Heart left ventricle (tissue), 16 donors: ENCODE measurements at regions not wholly inside any gene's neighbourhood (a gene's known extent, or its start where the extent isn't known, plus 50 kb on each side); places are given as distances from the start of the nearest gene placed in this dataset.

ENCODE experiments used
- ATAC-seq, 4 donors: fragments of 200-7000 bp; cut with Tn5 transposase; one replicate each; pipeline ENCODE4 v1.9.1; 2020 to 2022; ENCODE audit warnings: moderate library complexity in 4 of 4, mild to moderate bottlenecking in 3 of 4, moderate number of reproducible peaks in 1 of 4
- DNase-seq, 5 donors: peaks; one replicate each; pipeline ENCODE4 v3.0.0-alpha.2; 2020
- H3K27ac ChIP-seq, 12 donors: fragments of 200-600 bp; sonication (generic) in 4 of 12; one replicate each; pipeline versions ENCODE4 v1.5.0 to v1.8.0; 2016 to 2022; ENCODE audit warnings: mild to moderate bottlenecking in 2 of 12
- H3K27me3 ChIP-seq, 9 donors: fragments of 200-600 bp; sonication (generic) in 2 of 9; one replicate each; pipeline versions ENCODE4 v1.5.1 to v1.8.0; 2016 to 2022; ENCODE audit warnings: mild to moderate bottlenecking in 3 of 9
- H3K36me3 ChIP-seq, 9 donors: fragments of 200-600 bp; sonication (generic) in 2 of 9; one replicate each; pipeline versions ENCODE4 v1.5.0 to v1.8.0; 2018 to 2022; ENCODE audit warnings: mild to moderate bottlenecking in 2 of 9
- H3K4me1 ChIP-seq, 12 donors: fragments of 200-600 bp; sonication (generic) in 4 of 12; one replicate each; pipeline versions ENCODE4 v1.5.0 to v1.8.0; 2016 to 2022; ENCODE audit warnings: mild to moderate bottlenecking in 3 of 12
- H3K4me3 ChIP-seq, 12 donors: fragments of 200-600 bp; sonication (generic) in 4 of 12; one replicate each; pipeline versions ENCODE4 v1.5.0 to v1.8.0; 2017 to 2022; ENCODE audit warnings: mild to moderate bottlenecking in 9 of 12, moderate library complexity in 4 of 12
- H3K9me3 ChIP-seq, 12 donors: fragments of 200-600 bp; sonication (generic) in 4 of 12; one replicate each; pipeline versions ENCODE4 v1.5.0 to v1.8.0; 2016 to 2022; ENCODE audit warnings: mild to moderate bottlenecking in 1 of 12
- POLR2A ChIP-seq, 2 donors: fragments of 450-650 bp; IDR thresholded peaks; one replicate each; pipeline ENCODE4 v1.6.1; 2017; ENCODE audit warnings: antibody characterized with exemption in 2 of 2, mild to moderate bottlenecking in 2 of 2, moderate library complexity in 2 of 2
- WGBS, 4 donors: extraction: QIAGEN DNeasy Blood & Tissue Kit in 2 of 4; methylation state at CpG; one replicate each; pipeline versions ENCODE4 v1.1.5 to v1.1.7; 2013 to 2018; 5-methylcytosine and 5-hydroxymethylcytosine counted together
- intact Hi-C, 10 donors: fragments of 100-400 bp; cut with DNase I; formaldehyde crosslinking; loops; one replicate each; pipeline versions ENCODE4 v1.11.1 to v1.14.2; 2022
- TF ChIP-seq, protein P1 (sequence below), 12 donors: fragments of 200-600 bp; sonication (generic) in 4 of 12; IDR thresholded peaks; one replicate each; pipeline versions ENCODE4 v1.5.0 to v1.8.0; 2018 to 2022; ENCODE audit warnings: antibody characterized with exemption in 12 of 12, mild to moderate bottlenecking in 5 of 12
- donor health status: ischemic (EF 13 %, LVEDD 7.1; RV severe dilation, severe dysfunction).
- donor health status: healthy with polysubstance abuse.
- donor health status: DM: no; HTN: yes; CAD: no.
- donor health status: DM: no; HTN: no; CAD: no.
- donor health status: ischemic (EF 25% LVEDD 6.9; RV normal size, moderate dysfunction).
- donor health status: ischemic (EF 25% LVEDD 5.7; RV mildly dilated, moderate dysfunction).
- donor health status: healthy.
- donor health status: DM: yes; HTN: yes; CAD: no.
- donor health status: ischemic (EF 35%, LVEDD 5.7; RV mildly dilated, moderate dysfunction).
- donor health status: nonischemic (EF 11% LVEDD 7.7; RV severe dilation, severe dysfunction).
- donor health status: DM: yes; HTN: yes; CAD: no.
- donor health status: PGD.
- donor health status: ischemic (EF 29% LVEDD 5.4; RV normal size, mild dysfunction).
- donor health status: nonischemic (EF 23%, LVEDD 6.1; RV moderate dilation, normal function).

DNA sequence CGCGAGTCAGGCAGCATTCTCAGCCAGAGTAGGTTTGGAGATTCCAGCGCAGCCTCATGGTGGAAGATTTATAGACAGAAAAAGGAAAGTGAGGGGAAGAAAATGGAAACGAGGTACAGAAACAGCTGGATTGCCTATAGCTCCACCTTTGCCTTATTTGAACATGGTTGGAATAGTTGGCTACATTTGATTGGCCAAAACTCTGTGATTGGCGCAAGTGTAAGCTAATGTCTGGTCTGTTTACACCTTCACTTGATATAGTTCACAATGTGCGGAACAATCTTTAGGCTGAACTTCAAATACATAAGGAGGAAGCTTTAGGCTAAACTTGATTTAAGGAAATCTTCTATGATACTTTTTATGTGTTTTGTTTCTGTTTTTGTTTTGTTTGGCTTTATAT, 1191.9 kb downstream of the NSUN3 start:
- ATAC-seq: no peak
- intact Hi-C loops: no loop called here
- 87 to 89% (median 88%) methylated on average over 6 of the region's 6 CpGs for WGBS, 4 donors
- Histone ChIP-seq H3K36me3 (no peaks in the 10 kb centered on the region), H3K4me1 (no peaks in the 10 kb centered on the region), H3K4me3 (no peak overlapping the region), H3K9me3 (peaks cover 0 to 23% (median 0%) of the 10 kb centered on the region in 12 donors), H3K27ac (no peak overlapping the region), H3K27me3 (no peaks in the 10 kb centered on the region)
- TF ChIP-seq POLR2A (IDR thresholded peaks at IDR 0.05): no peak
- TF ChIP-seq, protein P1, sequence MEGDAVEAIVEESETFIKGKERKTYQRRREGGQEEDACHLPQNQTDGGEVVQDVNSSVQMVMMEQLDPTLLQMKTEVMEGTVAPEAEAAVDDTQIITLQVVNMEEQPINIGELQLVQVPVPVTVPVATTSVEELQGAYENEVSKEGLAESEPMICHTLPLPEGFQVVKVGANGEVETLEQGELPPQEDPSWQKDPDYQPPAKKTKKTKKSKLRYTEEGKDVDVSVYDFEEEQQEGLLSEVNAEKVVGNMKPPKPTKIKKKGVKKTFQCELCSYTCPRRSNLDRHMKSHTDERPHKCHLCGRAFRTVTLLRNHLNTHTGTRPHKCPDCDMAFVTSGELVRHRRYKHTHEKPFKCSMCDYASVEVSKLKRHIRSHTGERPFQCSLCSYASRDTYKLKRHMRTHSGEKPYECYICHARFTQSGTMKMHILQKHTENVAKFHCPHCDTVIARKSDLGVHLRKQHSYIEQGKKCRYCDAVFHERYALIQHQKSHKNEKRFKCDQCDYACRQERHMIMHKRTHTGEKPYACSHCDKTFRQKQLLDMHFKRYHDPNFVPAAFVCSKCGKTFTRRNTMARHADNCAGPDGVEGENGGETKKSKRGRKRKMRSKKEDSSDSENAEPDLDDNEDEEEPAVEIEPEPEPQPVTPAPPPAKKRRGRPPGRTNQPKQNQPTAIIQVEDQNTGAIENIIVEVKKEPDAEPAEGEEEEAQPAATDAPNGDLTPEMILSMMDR (IDR thresholded peaks at IDR 0.05): no peak
- no peak for DNase-seq

DNA sequence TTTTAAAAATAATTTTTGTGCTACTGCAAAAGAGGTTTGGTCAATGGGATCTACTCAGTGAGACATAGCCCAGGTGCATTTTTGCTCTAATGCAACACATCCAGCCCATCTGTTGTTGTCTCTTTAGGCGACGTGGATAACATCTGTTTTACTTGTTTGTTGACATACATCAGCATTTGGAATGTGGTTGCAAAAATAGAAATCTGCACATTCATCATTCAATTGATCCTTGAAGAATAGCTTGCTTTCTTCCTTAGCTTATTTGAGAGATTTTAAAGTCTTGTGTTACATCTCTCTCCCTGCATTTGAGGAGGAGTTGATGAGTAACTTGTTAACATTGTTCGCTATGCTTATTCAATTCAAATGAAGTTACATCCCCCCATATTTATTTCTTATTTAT, 1202.3 kb downstream of the NSUN3 start:
- WGBS, 4 donors: 67 to 78% (median 76%) methylated on average over 3 of the region's 3 CpGs
- TF ChIP-seq, protein P1 (IDR thresholded peaks at IDR 0.05): no peak
- no peak for TF ChIP-seq POLR2A (IDR thresholded peaks at IDR 0.05)
- no peak for DNase-seq
- H3K36me3 ChIP-seq: no peaks in the 10 kb centered on the region
- ATAC-seq: no peak
- no peak overlapping the region for H3K27ac ChIP-seq
- intact Hi-C loops: no loop called here
- H3K9me3 ChIP-seq: no peaks in the 10 kb centered on the region
- H3K4me3 ChIP-seq: no peak overlapping the region
- no peaks in the 10 kb centered on the region for H3K27me3 ChIP-seq
- no peaks in the 10 kb centered on the region for H3K4me1 ChIP-seq

DNA sequence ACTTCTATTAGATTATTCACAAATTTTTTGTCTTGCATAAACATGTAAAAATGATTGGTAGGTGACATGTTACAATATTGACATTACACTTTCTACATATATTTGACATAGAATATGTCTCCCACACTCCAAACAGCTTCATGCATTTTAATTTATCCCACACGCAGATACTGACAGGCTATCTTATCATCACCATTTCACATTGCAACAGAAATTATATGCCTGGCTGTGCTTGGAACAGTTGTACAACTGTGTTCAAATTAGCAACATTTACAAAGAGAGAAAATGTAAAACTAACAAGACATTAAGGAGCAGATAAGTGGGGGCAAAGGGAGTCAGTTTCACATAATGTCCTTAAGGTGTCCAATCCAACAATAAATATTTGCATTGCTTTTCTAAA, 1208.5 kb downstream of the NSUN3 start:
- Histone ChIP-seq H3K4me1 (no peaks in the 10 kb centered on the region), H3K27me3 (no peaks in the 10 kb centered on the region), H3K27ac (no peak overlapping the region), H3K4me3 (no peak overlapping the region), H3K36me3 (no peaks in the 10 kb centered on the region), H3K9me3 (no peaks in the 10 kb centered on the region)
- intact Hi-C loops: no loop called here
- WGBS, 4 donors: 23 to 39% (median 28%) methylated on average over 1 of the region's 1 CpG
- DNase-seq: no peak
- TF ChIP-seq, protein P1 (IDR thresholded peaks at IDR 0.05): no peak
- no peak for TF ChIP-seq POLR2A (IDR thresholded peaks at IDR 0.05)
- ATAC-seq: no peak

DNA sequence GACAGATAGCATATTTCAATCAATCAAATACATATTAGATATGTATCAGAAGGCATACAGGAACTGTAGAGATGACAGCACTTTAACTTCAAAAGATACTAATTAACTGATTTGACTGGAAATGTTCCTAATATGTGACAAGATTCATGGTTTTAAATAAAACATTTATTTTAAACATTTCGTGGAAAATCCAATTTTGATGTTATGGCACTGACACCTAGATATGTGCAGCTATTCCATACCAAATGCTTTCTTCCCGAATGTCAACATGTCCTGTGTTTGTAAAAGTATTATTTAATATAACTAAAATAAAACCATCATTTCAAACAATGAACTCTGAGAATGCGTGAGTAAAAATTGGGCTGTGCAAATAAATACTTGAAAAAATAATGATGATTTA, 1209.3 kb downstream of the NSUN3 start:
- no peaks in the 10 kb centered on the region for H3K9me3 ChIP-seq
- DNase-seq (no peak), ATAC-seq (no peak)
- no peak for TF ChIP-seq POLR2A (IDR thresholded peaks at IDR 0.05)
- TF ChIP-seq, protein P1 (IDR thresholded peaks at IDR 0.05): no peak
- H3K36me3 ChIP-seq: no peaks in the 10 kb centered on the region
- H3K27ac ChIP-seq: no peak overlapping the region
- H3K27me3 ChIP-seq: no peaks in the 10 kb centered on the region
- 77 to 84% (median 77%) methylated on average over 3 of the region's 3 CpGs for WGBS, 4 donors
- no peaks in the 10 kb centered on the region for H3K4me1 ChIP-seq
- intact Hi-C loops: no loop called here
- H3K4me3 ChIP-seq: no peak overlapping the region
